ENCODE measurements at regions not wholly inside any gene's neighbourhood (a gene's known extent, or its start where the extent isn't known, plus 50 kb on each side); places are given as distances from the start of the nearest gene placed in this dataset.

- TF ChIP-seq CTCF (IDR thresholded peaks at IDR 0.05): no peak
- TF ChIP-seq POLR2A (IDR thresholded peaks at IDR 0.05): no peak
Observed at GRCh38 chr4:100099746-100100145, 90.5 kb downstream of the DDIT4L start.

All from adrenal gland (tissue), 5 donors.